ENCODE measurements at regions not wholly inside any gene's neighbourhood (a gene's known extent, or its start where the extent isn't known, plus 50 kb on each side); places are given as distances from the start of the nearest gene placed in this dataset.

DNA sequence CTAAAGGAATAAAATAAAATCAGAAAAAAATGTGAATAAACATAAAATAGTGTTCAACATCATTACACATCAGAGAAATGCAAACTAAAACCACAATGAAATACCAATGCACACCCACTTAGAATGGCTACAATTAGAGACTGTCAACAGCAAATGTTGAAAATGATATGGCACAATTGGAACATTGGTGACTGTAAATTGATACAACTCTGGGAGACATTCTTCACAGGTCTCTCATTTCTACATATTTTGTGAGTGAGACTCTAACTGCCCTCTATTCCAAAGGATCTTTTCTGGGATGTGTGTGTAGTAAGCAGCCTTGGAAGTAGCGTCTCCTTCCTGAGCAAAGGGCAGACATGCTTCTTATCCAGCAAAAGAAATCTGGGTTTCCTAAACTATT is 323.0 kb downstream of the FBXO15 start:
- DNase-seq (ENCODE audit: low spot score) (no peak), ATAC-seq (ENCODE audit: low FRiP score) (no peak)
- TF ChIP-seq, protein P1, sequence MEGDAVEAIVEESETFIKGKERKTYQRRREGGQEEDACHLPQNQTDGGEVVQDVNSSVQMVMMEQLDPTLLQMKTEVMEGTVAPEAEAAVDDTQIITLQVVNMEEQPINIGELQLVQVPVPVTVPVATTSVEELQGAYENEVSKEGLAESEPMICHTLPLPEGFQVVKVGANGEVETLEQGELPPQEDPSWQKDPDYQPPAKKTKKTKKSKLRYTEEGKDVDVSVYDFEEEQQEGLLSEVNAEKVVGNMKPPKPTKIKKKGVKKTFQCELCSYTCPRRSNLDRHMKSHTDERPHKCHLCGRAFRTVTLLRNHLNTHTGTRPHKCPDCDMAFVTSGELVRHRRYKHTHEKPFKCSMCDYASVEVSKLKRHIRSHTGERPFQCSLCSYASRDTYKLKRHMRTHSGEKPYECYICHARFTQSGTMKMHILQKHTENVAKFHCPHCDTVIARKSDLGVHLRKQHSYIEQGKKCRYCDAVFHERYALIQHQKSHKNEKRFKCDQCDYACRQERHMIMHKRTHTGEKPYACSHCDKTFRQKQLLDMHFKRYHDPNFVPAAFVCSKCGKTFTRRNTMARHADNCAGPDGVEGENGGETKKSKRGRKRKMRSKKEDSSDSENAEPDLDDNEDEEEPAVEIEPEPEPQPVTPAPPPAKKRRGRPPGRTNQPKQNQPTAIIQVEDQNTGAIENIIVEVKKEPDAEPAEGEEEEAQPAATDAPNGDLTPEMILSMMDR (IDR thresholded peaks at IDR 0.05), result no peak

GRCh38 chr18:73812423-73812822 is 335.2 kb downstream of the FBXO15 start:
- TF ChIP-seq, protein P1 (IDR thresholded peaks at IDR 0.05), result no peak
- ATAC-seq (ENCODE audit: low FRiP score), result no peak
- DNase-seq (ENCODE audit: low spot score), result no peak

DNA sequence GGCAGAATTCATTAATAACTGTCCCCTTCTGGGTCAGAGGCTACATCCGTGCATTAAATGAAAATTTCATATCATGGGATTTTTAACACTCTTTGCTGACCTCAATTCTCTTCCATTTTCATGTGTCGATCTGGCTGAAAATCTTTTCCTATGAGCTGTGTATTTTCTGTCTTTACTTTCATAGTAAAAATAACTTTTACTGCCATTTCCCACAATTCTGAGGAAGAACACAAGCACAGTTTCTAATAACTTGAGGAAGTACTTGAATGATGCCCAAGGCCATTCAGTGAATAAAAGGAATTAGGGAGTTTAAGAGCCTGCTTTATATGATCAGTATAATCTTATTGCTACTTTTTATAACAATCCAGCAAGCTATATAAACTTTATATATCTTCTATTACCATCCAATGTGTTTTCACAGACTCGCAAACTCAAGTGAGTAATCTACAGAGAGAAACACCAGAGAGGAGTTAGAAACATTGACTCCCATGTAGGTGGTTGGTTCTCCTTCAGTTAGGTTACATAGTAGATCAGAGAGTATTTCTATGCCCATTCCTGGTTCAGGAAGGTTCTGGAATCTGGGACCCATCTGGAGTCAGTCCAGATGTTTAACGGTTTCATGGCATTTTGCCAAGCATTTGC is 340.0 kb downstream of the FBXO15 start:
- TF ChIP-seq, protein P1 (IDR thresholded peaks at IDR 0.05), result no peak
- ATAC-seq (ENCODE audit: low FRiP score) (no peak), DNase-seq (ENCODE audit: low spot score) (no peak)

GRCh38 chr18:73805991-73806390 is 341.6 kb downstream of the FBXO15 start:
- DNase-seq (ENCODE audit: low spot score), result no peak
- no peak for ATAC-seq (ENCODE audit: low FRiP score)
- TF ChIP-seq, protein P1 (IDR thresholded peaks at IDR 0.05), result no peak

DNA sequence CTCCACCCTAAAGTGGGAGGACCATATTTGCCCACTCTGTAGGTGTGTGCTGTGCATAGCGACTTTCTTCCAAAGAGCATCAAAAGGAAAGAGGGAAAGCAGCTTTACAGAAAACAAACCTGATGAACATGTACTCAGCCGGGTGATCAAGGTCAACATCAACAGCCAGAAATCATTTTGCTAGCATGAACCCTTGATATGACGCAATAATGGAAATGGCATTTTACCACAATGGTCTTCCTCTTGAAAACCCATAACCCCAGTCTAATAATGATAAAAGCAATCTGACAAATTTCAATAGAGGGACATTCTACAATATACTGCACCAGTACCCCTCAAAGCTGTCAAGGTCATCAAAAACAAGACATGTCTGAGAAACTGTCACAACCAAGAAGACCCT is 350.2 kb downstream of the FBXO15 start:
- DNase-seq (ENCODE audit: low spot score) (no peak), ATAC-seq (ENCODE audit: low FRiP score) (no peak)
- TF ChIP-seq, protein P1 (IDR thresholded peaks at IDR 0.05), result no peak

DNA sequence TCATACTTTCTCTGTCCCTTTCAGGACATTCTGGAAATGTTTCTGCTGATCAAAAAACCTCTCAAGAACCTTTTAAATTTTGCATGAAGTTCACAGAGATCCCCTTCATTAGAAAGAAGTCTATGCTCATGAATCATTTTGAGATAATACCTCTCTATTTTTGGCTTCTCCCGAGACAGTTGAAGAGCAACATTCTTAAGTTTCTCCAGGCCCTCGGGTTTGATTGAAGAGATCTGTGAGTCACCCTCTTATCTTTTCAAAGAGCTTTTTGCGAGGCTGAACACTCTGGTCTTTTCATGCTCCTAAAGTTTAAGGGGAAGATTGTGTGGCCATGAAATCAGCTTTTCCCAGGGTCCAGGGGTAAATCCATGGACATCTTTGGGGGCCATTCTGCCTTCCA is 354.2 kb downstream of the FBXO15 start:
- DNase-seq (ENCODE audit: low spot score) (no peak), ATAC-seq (ENCODE audit: low FRiP score) (peak; percentile 78)
- TF ChIP-seq, protein P1 (IDR thresholded peaks at IDR 0.05), result no peak

DNA sequence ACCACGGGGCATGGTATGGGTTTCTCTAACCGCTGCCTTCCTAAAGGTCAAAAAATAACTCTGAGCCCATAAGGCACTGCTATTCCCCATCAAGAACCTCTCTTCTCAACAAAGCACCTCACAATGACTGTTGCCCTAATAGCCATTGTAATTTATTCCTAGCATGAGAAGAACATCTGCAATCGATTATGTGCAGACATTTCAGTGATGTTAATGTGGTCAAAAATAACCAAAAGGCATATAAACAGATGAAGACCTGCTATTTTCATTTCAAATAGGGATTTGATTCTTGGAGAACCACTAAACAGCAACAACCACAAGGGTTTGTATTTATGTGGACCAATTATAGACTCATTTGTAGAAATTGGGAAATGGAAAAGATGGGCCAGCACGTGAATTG is 356.6 kb downstream of the FBXO15 start:
- no peak for ATAC-seq (ENCODE audit: low FRiP score)
- no peak for DNase-seq (ENCODE audit: low spot score)
- TF ChIP-seq, protein P1 (IDR thresholded peaks at IDR 0.05), result no peak

Data from omental fat pad (tissue), 3 donors.